ENCODE measurements at regions not wholly inside any gene's neighbourhood (a gene's known extent, or its start where the extent isn't known, plus 50 kb on each side); places are given as distances from the start of the nearest gene placed in this dataset.
A peak's percentile ranks its signal among the peaks of the same experiment; 100 is the strongest.

- no peak for DNase-seq
Observed at GRCh38 chr9:129505270-129505902, 115.5 kb downstream of the C9orf50 start.

GRCh38 chr9:129504404-129504803 lies 116.5 kb downstream of the C9orf50 start:
- DNase-seq: no peak

GRCh38 chr9:129501771-129502319 lies 119.1 kb downstream of the C9orf50 start:
- DNase-seq: no peak

GRCh38 chr9:129500863-129501770 lies 119.8 kb downstream of the C9orf50 start:
- no peak for DNase-seq

GRCh38 chr9:129500161-129500862 lies 120.6 kb downstream of the C9orf50 start:
- DNase-seq: no peak

- DNase-seq: no peak
Observed at GRCh38 chr9:129498451-129499384, 122.2 kb downstream of the C9orf50 start.

- no peak for DNase-seq
Observed at GRCh38 chr9:129497813-129498450, 123.0 kb downstream of the C9orf50 start.

GRCh38 chr9:129497005-129497812 lies 123.7 kb downstream of the C9orf50 start:
- DNase-seq: no peak

- peak; percentile 95 for DNase-seq
Observed at GRCh38 chr9:129496473-129497004, 124.4 kb downstream of the C9orf50 start.

- peak; percentile 93 for DNase-seq
Observed at GRCh38 chr9:129495620-129496472, 125.1 kb downstream of the C9orf50 start.

GRCh38 chr9:129494113-129494789 lies 126.7 kb downstream of the C9orf50 start:
- no peak for DNase-seq

- DNase-seq: no peak
Observed at GRCh38 chr9:129493706-129494047, 127.2 kb downstream of the C9orf50 start.

GRCh38 chr9:129493002-129493705 lies 127.7 kb downstream of the C9orf50 start:
- DNase-seq: no peak

GRCh38 chr9:129491487-129491855 lies 129.4 kb downstream of the C9orf50 start:
- DNase-seq: no peak

GRCh38 chr9:129490583-129491486 lies 130.1 kb downstream of the C9orf50 start:
- DNase-seq: no peak

- no peak for DNase-seq
Observed at GRCh38 chr9:129489838-129490582, 130.9 kb downstream of the C9orf50 start.

All from hindlimb muscle (tissue), 1 donor.